Transverse colon (tissue), 4 donors: ENCODE measurements at regions not wholly inside any gene's neighbourhood (a gene's known extent, or its start where the extent isn't known, plus 50 kb on each side); places are given as distances from the start of the nearest gene placed in this dataset.

Source experiments
- POLR2A ChIP-seq: fragments of 450-650 bp; IDR thresholded peaks from one replicate; pipeline ENCODE4 v1.6.1; 2016; ENCODE audit warnings: antibody characterized with exemption, mild to moderate bottlenecking, moderate library complexity
- POLR2AphosphoS5 ChIP-seq, 3 donors: sonication (generic); formaldehyde crosslinking; IDR thresholded peaks; one replicate each; pipeline ENCODE4 v1.6.1; 2016; ENCODE audit warnings: antibody characterized with exemption in 3 of 3
- TF ChIP-seq, protein P1 (sequence below), 5 experiments: fragments of 200-600 bp in 3 of 5; fragments of 450-650 bp in 2 of 5; sonication (generic) in 3 of 5; IDR thresholded peaks; 1 replicate in 2 of 5; 2 replicates in 3 of 5; pipeline ENCODE4 v1.5.1; 2016 to 2017; ENCODE audit warnings: antibody characterized with exemption in 5 of 5, inconsistent platforms in 3 of 5, mild to moderate bottlenecking in 2 of 5, moderate library complexity in 1 of 5

DNA sequence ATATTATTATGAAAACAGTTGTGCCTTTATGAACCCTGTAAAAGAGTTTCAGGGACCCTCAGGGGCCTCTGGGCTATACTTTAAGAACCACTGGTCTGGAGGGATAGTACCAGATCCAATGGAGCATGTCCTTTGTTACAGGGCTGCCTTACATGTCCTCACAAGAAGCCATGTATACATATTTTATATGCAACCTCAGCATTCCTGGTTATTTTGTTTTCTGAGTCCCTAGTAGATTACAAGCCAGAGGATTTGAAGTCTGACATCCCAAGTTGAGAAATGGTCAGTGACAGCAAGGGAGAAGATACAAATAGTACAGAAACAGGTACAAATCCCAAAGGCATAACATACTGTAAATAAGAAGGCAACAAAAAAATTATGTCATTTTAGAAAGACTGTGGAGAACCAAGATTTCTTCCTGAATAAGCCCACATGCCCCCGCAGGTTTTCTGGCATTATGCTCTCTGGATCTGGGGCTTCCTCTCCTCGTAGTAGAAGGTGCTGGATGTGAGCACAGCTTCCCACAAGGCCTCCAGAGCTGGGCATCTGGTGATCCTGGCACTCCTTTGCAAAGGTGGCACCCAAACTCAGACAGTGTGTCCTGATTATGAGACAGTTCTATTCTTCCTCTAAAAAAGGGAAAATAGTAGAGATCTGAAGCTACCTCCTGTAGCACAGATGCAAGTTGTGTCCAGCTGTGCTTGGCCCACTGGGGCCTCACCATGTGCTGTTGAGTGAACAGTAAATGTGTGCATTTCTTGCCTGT lies 114.0 kb downstream of the NR1D2 start:
- TF ChIP-seq, protein P1, sequence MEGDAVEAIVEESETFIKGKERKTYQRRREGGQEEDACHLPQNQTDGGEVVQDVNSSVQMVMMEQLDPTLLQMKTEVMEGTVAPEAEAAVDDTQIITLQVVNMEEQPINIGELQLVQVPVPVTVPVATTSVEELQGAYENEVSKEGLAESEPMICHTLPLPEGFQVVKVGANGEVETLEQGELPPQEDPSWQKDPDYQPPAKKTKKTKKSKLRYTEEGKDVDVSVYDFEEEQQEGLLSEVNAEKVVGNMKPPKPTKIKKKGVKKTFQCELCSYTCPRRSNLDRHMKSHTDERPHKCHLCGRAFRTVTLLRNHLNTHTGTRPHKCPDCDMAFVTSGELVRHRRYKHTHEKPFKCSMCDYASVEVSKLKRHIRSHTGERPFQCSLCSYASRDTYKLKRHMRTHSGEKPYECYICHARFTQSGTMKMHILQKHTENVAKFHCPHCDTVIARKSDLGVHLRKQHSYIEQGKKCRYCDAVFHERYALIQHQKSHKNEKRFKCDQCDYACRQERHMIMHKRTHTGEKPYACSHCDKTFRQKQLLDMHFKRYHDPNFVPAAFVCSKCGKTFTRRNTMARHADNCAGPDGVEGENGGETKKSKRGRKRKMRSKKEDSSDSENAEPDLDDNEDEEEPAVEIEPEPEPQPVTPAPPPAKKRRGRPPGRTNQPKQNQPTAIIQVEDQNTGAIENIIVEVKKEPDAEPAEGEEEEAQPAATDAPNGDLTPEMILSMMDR (IDR thresholded peaks at IDR 0.05): no peak
- no peak for TF ChIP-seq POLR2AphosphoS5 (IDR thresholded peaks at IDR 0.05)
- no peak for TF ChIP-seq POLR2A
